Effector memory CD4-positive, alpha-beta T cell (primary cell): ENCODE measurements at regions not wholly inside any gene's neighbourhood (a gene's known extent, or its start where the extent isn't known, plus 50 kb on each side); places are given as distances from the start of the nearest gene placed in this dataset.
"Not testable (repeated sequence)": the region's sequence is repeated elsewhere in the genome, so short reads cannot be mapped to it uniquely, and the experiment has no call there.

Experiments used
- DNase-seq, 3 donors: peaks; one replicate each; pipeline ENCODE4 v3.0.0-alpha.2; 2020
- H3K27ac ChIP-seq: 2 replicates; pipeline ENCODE4 v1.7.0; 2013; ENCODE audit warnings: mild to moderate bottlenecking, low read length, moderate library complexity; ENCODE audit not compliant: insufficient read depth, poor library complexity, severe bottlenecking
- H3K27me3 ChIP-seq: replicated peaks from 2 replicates; pipeline ENCODE4 v1.7.0; 2013; ENCODE audit warnings: mild to moderate bottlenecking, low read length; ENCODE audit not compliant: insufficient read depth, control insufficient read depth, poor library complexity, severe bottlenecking
- H3K36me3 ChIP-seq: 2 replicates; pipeline ENCODE4 v1.7.0; 2013; ENCODE audit warnings: mild to moderate bottlenecking, low read length, moderate library complexity; ENCODE audit not compliant: control insufficient read depth, insufficient read depth
- H3K4me1 ChIP-seq: 2 replicates; pipeline ENCODE4 v1.7.0; 2013; ENCODE audit warnings: low read length, mild to moderate bottlenecking; ENCODE audit not compliant: control insufficient read depth, insufficient read depth, poor library complexity, severe bottlenecking
- H3K4me3 ChIP-seq: 2 replicates; pipeline ENCODE4 v1.7.0; 2013; ENCODE audit warnings: low read length, low read depth, mild to moderate bottlenecking; ENCODE audit not compliant: insufficient read depth, poor library complexity, severe bottlenecking
- H3K9me3 ChIP-seq: 2 replicates; pipeline ENCODE4 v1.7.0; 2013; ENCODE audit warnings: mild to moderate bottlenecking, low read length, moderate library complexity; ENCODE audit not compliant: control insufficient read depth

GRCh38 chr9:21615446-21615845, 133.3 kb upstream of the IFNE start:
- no peak overlapping the region for H3K27ac ChIP-seq
- no peak overlapping the region for H3K4me3 ChIP-seq
- DNase-seq: no peak
- peaks cover 4% of the 10 kb centered on the region for H3K4me1 ChIP-seq
- H3K9me3 ChIP-seq: no peaks in the 10 kb centered on the region
- H3K36me3 ChIP-seq: no peaks in the 10 kb centered on the region
- no peaks in the 10 kb centered on the region for H3K27me3 ChIP-seq

GRCh38 chr9:21616082-21616778, 134.1 kb upstream of the IFNE start:
- H3K27me3 ChIP-seq: no peaks in the 10 kb centered on the region
- H3K27ac ChIP-seq: no peak overlapping the region
- no peaks in the 10 kb centered on the region for H3K36me3 ChIP-seq
- peaks cover 4% of the 10 kb centered on the region for H3K4me1 ChIP-seq
- no peak for DNase-seq
- no peaks in the 10 kb centered on the region for H3K9me3 ChIP-seq
- no peak overlapping the region for H3K4me3 ChIP-seq

- Histone ChIP-seq H3K27me3 (no peaks in the 10 kb centered on the region), H3K4me1 (no peaks in the 10 kb centered on the region), H3K36me3 (no peaks in the 10 kb centered on the region), H3K4me3 (no peak overlapping the region), H3K27ac (no peak overlapping the region), H3K9me3 (no peaks in the 10 kb centered on the region)
- DNase-seq: no peak
These were observed 142.8 kb upstream of the IFNE start for GRCh38 chr9:21624675-21625644.

- no peaks in the 10 kb centered on the region for H3K4me1 ChIP-seq
- no peaks in the 10 kb centered on the region for H3K9me3 ChIP-seq
- H3K27ac ChIP-seq: no peak overlapping the region
- H3K27me3 ChIP-seq: no peaks in the 10 kb centered on the region
- DNase-seq: no peak
- no peak overlapping the region for H3K4me3 ChIP-seq
- H3K36me3 ChIP-seq: no peaks in the 10 kb centered on the region
These were observed 144.4 kb upstream of the IFNE start for GRCh38 chr9:21626493-21626892.

- H3K27ac ChIP-seq, H3K4me1 ChIP-seq, DNase-seq, H3K4me3 ChIP-seq, H3K27me3 ChIP-seq, H3K9me3 ChIP-seq, H3K36me3 ChIP-seq: not testable (repeated sequence)
These were observed 146.8 kb upstream of the IFNE start for GRCh38 chr9:21628954-21629353.

GRCh38 chr9:21634951-21635350, 152.8 kb upstream of the IFNE start:
- Histone ChIP-seq H3K27me3 (no peaks in the 10 kb centered on the region), H3K27ac (no peak overlapping the region)
- DNase-seq: no peak

GRCh38 chr9:21638104-21638503, 156.0 kb upstream of the IFNE start:
- Histone ChIP-seq H3K9me3 (no peaks in the 10 kb centered on the region), H3K4me1 (no peaks in the 10 kb centered on the region), H3K27ac (no peak overlapping the region), H3K27me3 (no peaks in the 10 kb centered on the region), H3K4me3 (no peak overlapping the region), H3K36me3 (no peaks in the 10 kb centered on the region)
- DNase-seq: no peak

More at GRCh38 chr9:21634951-21635350, 152.8 kb upstream of the IFNE start:
- Histone ChIP-seq H3K9me3 (no peaks in the 10 kb centered on the region), H3K4me1 (no peaks in the 10 kb centered on the region), H3K4me3 (no peak overlapping the region), H3K36me3 (no peaks in the 10 kb centered on the region)

- Histone ChIP-seq H3K36me3 (no peaks in the 10 kb centered on the region), H3K4me1 (no peaks in the 10 kb centered on the region), H3K27ac (no peak overlapping the region), H3K4me3 (no peak overlapping the region), H3K9me3 (no peaks in the 10 kb centered on the region), H3K27me3 (no peaks in the 10 kb centered on the region)
- DNase-seq: no peak
These were observed 149.3 kb upstream of the MTAP start for GRCh38 chr9:21653091-21653490.

- H3K4me3 ChIP-seq: no peak overlapping the region
- no peaks in the 10 kb centered on the region for H3K4me1 ChIP-seq
- no peaks in the 10 kb centered on the region for H3K27me3 ChIP-seq
- DNase-seq: no peak
- H3K9me3 ChIP-seq: no peaks in the 10 kb centered on the region
- H3K27ac ChIP-seq: no peak overlapping the region
- no peaks in the 10 kb centered on the region for H3K36me3 ChIP-seq
These were observed 148.8 kb upstream of the MTAP start for GRCh38 chr9:21653589-21653988.
